ENCODE measurements at regions not wholly inside any gene's neighbourhood (a gene's known extent, or its start where the extent isn't known, plus 50 kb on each side); places are given as distances from the start of the nearest gene placed in this dataset.

DNA sequence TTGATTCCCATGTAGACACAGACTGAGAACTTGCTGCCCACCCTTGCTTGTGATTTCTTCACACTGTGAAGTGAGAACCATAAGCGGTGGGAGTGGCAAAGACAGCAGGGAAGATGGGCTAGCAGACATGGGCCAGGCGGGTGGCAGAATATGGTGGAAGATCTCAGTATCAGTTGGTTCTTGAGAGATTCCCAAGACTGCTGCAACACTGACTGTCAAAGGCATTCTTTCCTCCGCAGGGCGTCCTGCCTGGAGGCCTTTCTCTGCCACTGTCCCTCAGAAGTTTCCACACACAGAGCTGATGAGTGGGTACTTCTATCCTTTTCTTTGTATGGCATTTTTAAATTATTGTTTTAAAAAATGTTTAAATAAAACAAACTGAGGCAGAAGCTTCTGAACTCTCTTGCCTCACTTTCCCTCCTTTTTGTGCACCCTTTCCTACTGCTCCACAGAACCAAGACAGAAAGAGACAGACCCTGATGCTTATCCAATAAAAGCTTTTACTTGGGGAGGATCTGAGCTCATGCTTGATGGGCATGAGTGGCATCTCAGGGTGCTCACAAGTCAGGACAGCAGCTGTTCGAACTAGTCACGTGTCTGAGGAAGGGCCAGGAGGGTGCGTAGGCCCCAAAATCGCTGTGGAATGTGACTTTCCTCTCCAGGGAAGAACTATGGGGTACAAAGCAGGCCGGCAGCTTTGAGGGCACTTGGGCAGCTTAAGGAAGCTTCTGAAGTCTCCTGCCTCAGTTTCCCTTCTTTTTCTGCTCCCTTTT is 104.7 kb upstream of the PCGF5 start:
- Histone ChIP-seq H3K9me3 (ENCODE audit: low read depth) (no peaks in the 10 kb centered on the region), H3K9me2 (ENCODE audit: insufficient read depth) (no peaks in the 10 kb centered on the region), H3K4me1 (ENCODE audit: insufficient read depth) (no peaks in the 10 kb centered on the region), H4K20me1 (ENCODE audit: insufficient read depth) (no peaks in the 10 kb centered on the region), H3K9ac (no peak overlapping the region), H3K36me3 (ENCODE audit: low read depth) (no peaks in the 10 kb centered on the region), H3K4me2 (ENCODE audit: unreplicated experiment) (no peak overlapping the region), H2AFZ (no peak overlapping the region), H3F3A (ENCODE audit: insufficient read depth) (no peaks in the 10 kb centered on the region), H3K27ac (no peak overlapping the region), H3K4me3 (no peak overlapping the region), H3K79me2 (ENCODE audit: insufficient read depth) (no peaks in the 10 kb centered on the region), H3K27me3 (replicated peaks; ENCODE audit: insufficient read depth) (0 out of 2 replicates have a peak, but pooled peaks cover 7% of the 10 kb centered on the region)
- DNase-seq, result no peak
- in situ Hi-C loops (cut with MboI), result no loop called here
- WGBS, 2 experiments (ENCODE audit: low coverage in 1 of 2, low lambda C conversion rate in 2 of 2, missing lambda C conversion rate in 2 of 2), result 71 to 80% methylated on average over 9 of the region's 9 CpGs
- TF ChIP-seq EZH2phosphoT487 (IDR thresholded peaks at IDR 0.05; ENCODE audit: insufficient read depth, low read depth) (no peak), EZH2 (IDR thresholded peaks at IDR 0.05; ENCODE audit: insufficient read depth, poor library complexity, severe bottlenecking) (no peak)

DNA sequence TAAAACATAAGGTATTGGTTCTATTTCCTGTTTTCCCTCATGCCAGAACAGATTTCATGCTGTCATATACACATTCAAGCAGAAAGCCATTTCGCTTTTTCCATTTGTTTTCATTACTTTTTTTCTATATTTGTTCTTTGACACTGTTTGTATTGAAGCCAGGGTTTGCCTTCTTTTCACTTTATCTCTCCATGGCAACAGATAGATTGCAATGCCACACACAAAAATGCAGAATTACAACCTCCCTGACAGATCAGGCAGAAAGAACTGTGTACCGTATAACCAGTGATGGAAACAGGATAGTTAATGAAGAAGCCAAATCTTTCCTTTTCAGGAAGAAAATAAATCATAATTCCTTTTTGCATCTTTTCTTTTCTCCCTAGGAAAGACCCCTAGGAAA is 103.0 kb upstream of the PCGF5 start:
- in situ Hi-C loops (cut with MboI), result no loop called here
- Histone ChIP-seq H3K27me3 (replicated peaks; ENCODE audit: insufficient read depth) (peaks cover 12% of the 10 kb centered on the region; the same call in 1 of the 2 replicates), H3K9ac (no peak overlapping the region), H3K36me3 (ENCODE audit: low read depth) (no peaks in the 10 kb centered on the region), H3K9me3 (ENCODE audit: low read depth) (no peaks in the 10 kb centered on the region), H3F3A (ENCODE audit: insufficient read depth) (no peaks in the 10 kb centered on the region), H2AFZ (no peak overlapping the region), H3K4me3 (no peak overlapping the region), H3K79me2 (ENCODE audit: insufficient read depth) (no peaks in the 10 kb centered on the region), H3K9me2 (ENCODE audit: insufficient read depth) (no peaks in the 10 kb centered on the region), H3K4me1 (ENCODE audit: insufficient read depth) (no peaks in the 10 kb centered on the region), H4K20me1 (ENCODE audit: insufficient read depth) (no peaks in the 10 kb centered on the region), H3K27ac (no peak overlapping the region), H3K4me2 (ENCODE audit: unreplicated experiment) (no peak overlapping the region)
- no peak for TF ChIP-seq EZH2phosphoT487 (IDR thresholded peaks at IDR 0.05; ENCODE audit: insufficient read depth, low read depth)
- no peak for TF ChIP-seq EZH2 (IDR thresholded peaks at IDR 0.05; ENCODE audit: insufficient read depth, poor library complexity, severe bottlenecking)
- WGBS, 2 experiments (ENCODE audit: low coverage in 1 of 2, low lambda C conversion rate in 2 of 2, missing lambda C conversion rate in 2 of 2), result 23 to 37% methylated on average over 2 of the region's 2 CpGs
- DNase-seq, result no peak

DNA sequence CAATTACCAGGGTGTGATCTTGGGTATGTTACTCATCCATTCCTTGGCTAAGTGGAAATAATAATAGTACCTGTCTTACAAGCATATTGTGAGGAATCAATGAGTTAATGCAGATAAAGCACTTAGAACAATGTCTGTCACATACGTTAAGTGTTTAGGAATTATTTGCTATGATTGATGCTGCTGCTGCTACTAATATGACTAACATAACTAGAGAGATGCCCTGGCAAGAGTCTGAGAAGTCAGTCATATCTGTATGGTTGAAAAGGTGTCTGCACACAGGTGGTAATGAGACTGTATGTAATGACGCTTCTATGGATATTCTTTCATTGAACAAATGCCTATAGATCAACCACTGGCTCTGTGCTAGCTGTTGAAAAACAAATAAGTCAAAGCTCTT is 100.1 kb upstream of the PCGF5 start:
- H2AFZ ChIP-seq, result no peak overlapping the region
- no peak overlapping the region for H3K4me3 ChIP-seq
- H3K9ac ChIP-seq, result no peak overlapping the region
- no peaks in the 10 kb centered on the region for H4K20me1 ChIP-seq (ENCODE audit: insufficient read depth)
- peaks cover 23% of the 10 kb centered on the region; the same call in 1 of the 2 replicates for H3K27me3 ChIP-seq (replicated peaks; ENCODE audit: insufficient read depth)
- WGBS, 2 experiments (ENCODE audit: low coverage in 1 of 2, low lambda C conversion rate in 2 of 2, missing lambda C conversion rate in 2 of 2), result 74 to 87% methylated on average over 2 of the region's 2 CpGs
- H3K36me3 ChIP-seq (ENCODE audit: low read depth), result no peaks in the 10 kb centered on the region
- H3K9me3 ChIP-seq (ENCODE audit: low read depth), result no peaks in the 10 kb centered on the region
- H3K27ac ChIP-seq, result no peak overlapping the region
- H3K79me2 ChIP-seq (ENCODE audit: insufficient read depth), result no peaks in the 10 kb centered on the region
- H3K4me1 ChIP-seq (ENCODE audit: insufficient read depth), result no peaks in the 10 kb centered on the region
- H3F3A ChIP-seq (ENCODE audit: insufficient read depth), result no peaks in the 10 kb centered on the region
- H3K4me2 ChIP-seq (ENCODE audit: unreplicated experiment), result no peak overlapping the region
- in situ Hi-C loops (cut with MboI), result no loop called here
- no peak for DNase-seq
- H3K9me2 ChIP-seq (ENCODE audit: insufficient read depth), result no peaks in the 10 kb centered on the region
- TF ChIP-seq EZH2phosphoT487 (IDR thresholded peaks at IDR 0.05; ENCODE audit: insufficient read depth, low read depth) (no peak), EZH2 (IDR thresholded peaks at IDR 0.05; ENCODE audit: insufficient read depth, poor library complexity, severe bottlenecking) (no peak)

DNA sequence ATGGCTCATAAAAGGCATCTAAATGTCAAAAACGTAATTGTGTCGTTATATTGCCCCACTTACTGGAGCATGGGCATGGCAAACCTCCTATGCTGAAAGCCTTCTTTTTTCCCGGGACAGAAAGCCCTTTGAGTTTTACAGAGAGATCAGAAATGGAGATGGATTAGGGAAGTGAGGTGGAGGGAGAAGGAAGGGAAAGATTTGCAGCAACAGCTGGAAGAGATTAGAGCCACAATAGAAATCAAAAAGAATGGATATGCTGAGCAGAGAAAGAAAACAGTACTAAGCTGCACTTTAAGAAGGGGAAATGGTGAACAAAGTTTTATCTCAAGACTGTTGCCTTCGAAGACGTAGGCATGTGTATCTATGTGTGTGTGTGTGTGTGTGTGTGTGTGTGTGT is 97.2 kb upstream of the PCGF5 start:
- Histone ChIP-seq H3K9me3 (ENCODE audit: low read depth) (no peaks in the 10 kb centered on the region), H4K20me1 (ENCODE audit: insufficient read depth) (no peaks in the 10 kb centered on the region), H3K79me2 (ENCODE audit: insufficient read depth) (no peaks in the 10 kb centered on the region), H3K27me3 (replicated peaks; ENCODE audit: insufficient read depth) (peaks cover 22% of the 10 kb centered on the region; the same call in 1 of the 2 replicates), H2AFZ (no peak overlapping the region), H3K9ac (no peak overlapping the region), H3F3A (ENCODE audit: insufficient read depth) (no peaks in the 10 kb centered on the region), H3K4me1 (ENCODE audit: insufficient read depth) (no peaks in the 10 kb centered on the region), H3K27ac (no peak overlapping the region), H3K36me3 (ENCODE audit: low read depth) (no peaks in the 10 kb centered on the region), H3K4me2 (ENCODE audit: unreplicated experiment) (no peak overlapping the region), H3K4me3 (no peak overlapping the region), H3K9me2 (ENCODE audit: insufficient read depth) (no peaks in the 10 kb centered on the region)
- in situ Hi-C loops (cut with MboI), result no loop called here
- DNase-seq, result no peak
- WGBS, 2 experiments (ENCODE audit: low coverage in 1 of 2, low lambda C conversion rate in 2 of 2, missing lambda C conversion rate in 2 of 2), result 12 to 15% methylated on average over 5 of the region's 5 CpGs
- no peak for TF ChIP-seq EZH2phosphoT487 (IDR thresholded peaks at IDR 0.05; ENCODE audit: insufficient read depth, low read depth)
